ENCODE measurements at regions not wholly inside any gene's neighbourhood (a gene's known extent, or its start where the extent isn't known, plus 50 kb on each side); places are given as distances from the start of the nearest gene placed in this dataset.
"Not testable (repeated sequence)": the region's sequence is repeated elsewhere in the genome, so short reads cannot be mapped to it uniquely, and the experiment has no call there.

GRCh38 chr9:40974912-40975311 lies 153.6 kb downstream of the FOXD4L6 start:
- not testable (repeated sequence) for TF ChIP-seq CTCF (conservative IDR thresholded peaks at IDR 0.05; ENCODE audit: low read depth, low read length); EZH2 (IDR thresholded peaks at IDR 0.05; ENCODE audit: borderline replicate concordance, low read depth, low read length, poor library complexity, severe bottlenecking)

Data from A673 (cell line).